CD14-positive monocyte (primary cell): ENCODE measurements at regions not wholly inside any gene's neighbourhood (a gene's known extent, or its start where the extent isn't known, plus 50 kb on each side); places are given as distances from the start of the nearest gene placed in this dataset.
A peak's percentile ranks its signal among the peaks of the same experiment; 100 is the strongest.
"Not testable (repeated sequence)": the region's sequence is repeated elsewhere in the genome, so short reads cannot be mapped to it uniquely, and the experiment has no call there.

Experiments used
- DNase-seq, 3 donors: peaks; one replicate each; pipeline ENCODE4 v3.0.0-alpha.2; 2011 to 2022
- H2AFZ ChIP-seq: 2 replicates; pipeline ENCODE4 v1.6.0; 2012; ENCODE audit warnings: mild to moderate bottlenecking, low read depth, low read length, inconsistent platforms; ENCODE audit not compliant: insufficient read depth, poor library complexity, severe bottlenecking
- H3K27ac ChIP-seq, 2 donors: 1 replicate in 1 of 2; 2 replicates in 1 of 2; pipeline ENCODE4 v1.5.1; 2012 to 2013; ENCODE audit warnings: low read length in 2 of 2, control low read depth in 1 of 2, inconsistent platforms in 1 of 2, low read depth in 1 of 2, mild to moderate bottlenecking in 1 of 2
- H3K27me3 ChIP-seq, 2 donors: one replicate each; pipeline versions ENCODE4 v1.6.0 to v1.6.1; 2011 to 2013; ENCODE audit warnings: low read length in 2 of 2; ENCODE audit not compliant: control insufficient read depth in 2 of 2, insufficient read depth in 2 of 2
- H3K36me3 ChIP-seq, 2 donors: replicated peaks in 1 of 2; 1 replicate in 1 of 2; 2 replicates in 1 of 2; pipeline versions ENCODE4 v1.5.1 to v1.6.1; 2012 to 2013; ENCODE audit warnings: low read length in 2 of 2, control low read depth in 1 of 2, inconsistent platforms in 1 of 2, mild to moderate bottlenecking in 1 of 2; ENCODE audit not compliant: insufficient read depth in 2 of 2, control insufficient read depth in 1 of 2
- H3K4me1 ChIP-seq, 2 donors: 1 replicate in 1 of 2; 2 replicates in 1 of 2; pipeline versions ENCODE4 v1.5.1 to v1.6.1; 2012 to 2013; ENCODE audit warnings: low read length in 2 of 2, control low read depth in 1 of 2, inconsistent platforms in 1 of 2, mild to moderate bottlenecking in 1 of 2, moderate library complexity in 1 of 2; ENCODE audit not compliant: insufficient read depth in 2 of 2, control insufficient read depth in 1 of 2
- H3K4me2 ChIP-seq: replicated peaks from 2 replicates; pipeline ENCODE3; 2012; ENCODE audit warnings: low read length, moderate library complexity, mild to moderate bottlenecking; ENCODE audit not compliant: poor library complexity, severe bottlenecking; ENCODE audit errors: extremely low read depth
- H3K4me3 ChIP-seq, 3 experiments: fragments of 200-600 bp in 1 of 3; sonication (generic) in 1 of 3; replicated peaks in 1 of 3; 1 replicate in 2 of 3; 2 replicates in 1 of 3; pipeline ENCODE4 v1.5.1; 2011 to 2013; ENCODE audit warnings: low read length in 3 of 3, mild to moderate bottlenecking in 3 of 3, control low read depth in 2 of 3, low read depth in 2 of 3, inconsistent platforms in 1 of 3, moderate library complexity in 1 of 3
- H3K79me2 ChIP-seq: 2 replicates; pipeline ENCODE4 v1.6.0; 2012; ENCODE audit warnings: mild to moderate bottlenecking, control low read depth, inconsistent platforms, low read length, moderate library complexity; ENCODE audit not compliant: insufficient read depth
- H3K9ac ChIP-seq: 2 replicates; pipeline ENCODE4 v1.6.0; 2017; ENCODE audit warnings: low read length, mild to moderate bottlenecking; ENCODE audit not compliant: insufficient read depth, poor library complexity, severe bottlenecking
- H3K9me3 ChIP-seq, 2 donors: replicated peaks in 1 of 2; 1 replicate in 1 of 2; 2 replicates in 1 of 2; pipeline versions ENCODE4 v1.5.1 to v1.6.1; 2012 to 2013; ENCODE audit warnings: low read length in 2 of 2, control low read depth in 1 of 2; ENCODE audit not compliant: control insufficient read depth in 1 of 2, insufficient read depth in 1 of 2
- H4K20me1 ChIP-seq: 2 replicates; pipeline ENCODE4 v1.6.0; 2012; ENCODE audit warnings: mild to moderate bottlenecking, low read length, control low read depth, moderate library complexity; ENCODE audit not compliant: insufficient read depth
- H3K27ac Mint-ChIP-seq, 7 donors: one replicate each; pipeline ENCODE4 v1.8.0; 2020; ENCODE audit warnings: mild to moderate bottlenecking in 7 of 7, mixed read lengths in 7 of 7, moderate library complexity in 6 of 7, inconsistent platforms in 2 of 7
- H3K27me3 Mint-ChIP-seq, 3 donors: one replicate each; pipeline ENCODE4 v1.8.0; 2021 to 2022; ENCODE audit warnings: low read depth in 3 of 3, mild to moderate bottlenecking in 3 of 3, mixed read lengths in 3 of 3, moderate library complexity in 3 of 3, inconsistent platforms in 1 of 3
- H3K36me3 Mint-ChIP-seq, 2 donors: one replicate each; pipeline ENCODE4 v1.8.0; 2020; ENCODE audit warnings: mixed read lengths in 2 of 2, inconsistent platforms in 1 of 2, mild to moderate bottlenecking in 1 of 2
- H3K4me1 Mint-ChIP-seq: one replicate; pipeline ENCODE4 v1.8.0; 2020; ENCODE audit warnings: mild to moderate bottlenecking, mixed read lengths
- H3K4me3 Mint-ChIP-seq, 2 donors: one replicate each; pipeline ENCODE4 v1.8.0; 2020; ENCODE audit warnings: mild to moderate bottlenecking in 2 of 2, mixed read lengths in 2 of 2, moderate library complexity in 1 of 2
- H3K9me3 Mint-ChIP-seq, 7 donors: one replicate each; pipeline ENCODE4 v1.8.0; 2020 to 2022; ENCODE audit warnings: mixed read lengths in 7 of 7, mild to moderate bottlenecking in 6 of 7, moderate library complexity in 6 of 7, inconsistent platforms in 2 of 7
- WGBS: methylation state at CpG from one replicate; pipeline ENCODE4 v1.1.5; 2013; ENCODE audit warnings: missing lambda C conversion rate; ENCODE audit not compliant: insufficient coverage; 5-methylcytosine and 5-hydroxymethylcytosine counted together
- intact Hi-C, 2 donors: fragments of 100-400 bp; cut with micrococcal nuclease; formaldehyde crosslinking; loops; one replicate each; pipeline versions ENCODE4 v1.15.0 to v1.15.1; 2023
- TF ChIP-seq, protein P1 (sequence below): fragments of 200-600 bp; IDR thresholded peaks from one replicate; pipeline ENCODE4 v1.8.0; 2022; ENCODE audit warnings: antibody characterized with exemption, mild to moderate bottlenecking

- DNase-seq = no peak
- no peaks in the 10 kb centered on the region for H4K20me1 ChIP-seq
- H3K27me3 ChIP-seq = no peaks in the 10 kb centered on the region
- TF ChIP-seq, protein P1, sequence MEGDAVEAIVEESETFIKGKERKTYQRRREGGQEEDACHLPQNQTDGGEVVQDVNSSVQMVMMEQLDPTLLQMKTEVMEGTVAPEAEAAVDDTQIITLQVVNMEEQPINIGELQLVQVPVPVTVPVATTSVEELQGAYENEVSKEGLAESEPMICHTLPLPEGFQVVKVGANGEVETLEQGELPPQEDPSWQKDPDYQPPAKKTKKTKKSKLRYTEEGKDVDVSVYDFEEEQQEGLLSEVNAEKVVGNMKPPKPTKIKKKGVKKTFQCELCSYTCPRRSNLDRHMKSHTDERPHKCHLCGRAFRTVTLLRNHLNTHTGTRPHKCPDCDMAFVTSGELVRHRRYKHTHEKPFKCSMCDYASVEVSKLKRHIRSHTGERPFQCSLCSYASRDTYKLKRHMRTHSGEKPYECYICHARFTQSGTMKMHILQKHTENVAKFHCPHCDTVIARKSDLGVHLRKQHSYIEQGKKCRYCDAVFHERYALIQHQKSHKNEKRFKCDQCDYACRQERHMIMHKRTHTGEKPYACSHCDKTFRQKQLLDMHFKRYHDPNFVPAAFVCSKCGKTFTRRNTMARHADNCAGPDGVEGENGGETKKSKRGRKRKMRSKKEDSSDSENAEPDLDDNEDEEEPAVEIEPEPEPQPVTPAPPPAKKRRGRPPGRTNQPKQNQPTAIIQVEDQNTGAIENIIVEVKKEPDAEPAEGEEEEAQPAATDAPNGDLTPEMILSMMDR = no peak
- peaks cover 0 to 2% (median 0%) of the 10 kb centered on the region in 3 donors for H3K27me3 Mint-ChIP-seq
- no peaks in the 10 kb centered on the region for H3K36me3 ChIP-seq
- intact Hi-C loops = no loop called here
- H3K4me3 ChIP-seq = no peak overlapping the region
- no peak overlapping the region for H2AFZ ChIP-seq
- no peak overlapping the region for H3K27ac Mint-ChIP-seq
- H3K4me3 Mint-ChIP-seq = no peak overlapping the region
- H3K9me3 ChIP-seq = peaks cover 0 to 7% of the 10 kb centered on the region in 2 donors
- H3K9ac ChIP-seq = no peak overlapping the region
- peaks cover 0 to 4% of the 10 kb centered on the region in 2 donors for H3K36me3 Mint-ChIP-seq
- peaks cover 1% of the 10 kb centered on the region for H3K4me1 Mint-ChIP-seq
- H3K27ac ChIP-seq = no peak overlapping the region
- no peaks in the 10 kb centered on the region for H3K79me2 ChIP-seq
- H3K9me3 Mint-ChIP-seq = peaks cover 8 to 14% (median 9%) of the 10 kb centered on the region in 7 donors
- H3K4me1 ChIP-seq = peaks cover 19 to 21% of the 10 kb centered on the region in 2 donors
- H3K4me2 ChIP-seq = no peak overlapping the region
Measured at GRCh38 chr13:50509167-50509566, 334.3 kb downstream of the DLEU7 start.

GRCh38 chr13:50509771-50510441 lies 333.6 kb downstream of the DLEU7 start:
- intact Hi-C loops = no loop called here
- WGBS = no CpG with 5 or more reads among the region's 2 CpGs
- H3K9me3 ChIP-seq = peaks cover 0 to 7% of the 10 kb centered on the region in 2 donors
- H3K9me3 Mint-ChIP-seq = peaks cover 8 to 13% (median 9%) of the 10 kb centered on the region in 7 donors
- no peak overlapping the region for H3K4me3 Mint-ChIP-seq
- H3K4me1 Mint-ChIP-seq = peaks cover 3% of the 10 kb centered on the region
- TF ChIP-seq, protein P1 = no peak
- H2AFZ ChIP-seq = no peak overlapping the region
- DNase-seq = no peak
- H3K27me3 ChIP-seq = no peaks in the 10 kb centered on the region
- H3K79me2 ChIP-seq = no peaks in the 10 kb centered on the region
- peaks cover 0 to 2% (median 0%) of the 10 kb centered on the region in 3 donors for H3K27me3 Mint-ChIP-seq
- no peak overlapping the region for H3K4me3 ChIP-seq
- H3K4me1 ChIP-seq = peaks cover 19 to 21% of the 10 kb centered on the region in 2 donors
- no peak overlapping the region for H3K27ac ChIP-seq
- no peak overlapping the region for H3K9ac ChIP-seq
- no peak overlapping the region for H3K27ac Mint-ChIP-seq
- no peaks in the 10 kb centered on the region for H3K36me3 ChIP-seq
- peaks cover 0 to 4% of the 10 kb centered on the region in 2 donors for H3K36me3 Mint-ChIP-seq
- H4K20me1 ChIP-seq = no peaks in the 10 kb centered on the region
- H3K4me2 ChIP-seq = no peak overlapping the region

DNA sequence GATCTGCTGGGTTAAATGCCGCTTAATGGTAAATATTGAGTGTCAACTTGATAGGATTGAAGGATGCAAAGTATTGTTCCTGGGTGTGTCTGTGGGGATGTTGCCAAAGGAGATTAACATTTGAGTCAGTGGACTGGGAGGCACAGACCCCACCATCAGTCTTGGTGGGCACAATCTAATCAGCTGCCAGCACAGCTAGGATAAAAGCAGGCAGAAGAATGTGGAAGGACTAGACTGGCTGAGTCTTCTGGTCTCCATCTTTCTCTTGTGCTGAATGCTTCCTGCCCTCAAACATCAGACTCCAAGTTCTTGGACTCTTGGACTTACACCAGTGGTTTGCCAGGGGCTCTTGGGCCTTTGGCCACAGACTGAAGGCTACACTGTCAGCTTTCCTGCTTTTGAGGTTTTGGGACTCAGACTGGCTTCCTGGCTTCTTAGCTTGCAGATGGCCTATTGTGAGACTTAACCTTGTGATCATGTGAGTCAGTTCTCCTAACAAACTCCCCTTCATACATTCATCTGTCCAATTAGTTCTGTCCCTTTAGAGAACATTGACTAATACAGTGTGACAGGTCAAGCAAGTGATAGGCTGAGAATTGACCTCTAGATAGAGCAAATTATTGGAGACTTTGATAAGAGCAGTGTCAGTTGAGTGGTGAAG lies 332.5 kb downstream of the DLEU7 start:
- intact Hi-C loops, H3K4me1 Mint-ChIP-seq, H3K4me3 ChIP-seq, H3K4me2 ChIP-seq, H3K4me3 Mint-ChIP-seq, H3K9me3 ChIP-seq, H3K27ac Mint-ChIP-seq, H4K20me1 ChIP-seq, H3K27me3 ChIP-seq, H3K79me2 ChIP-seq, H3K9ac ChIP-seq, H3K36me3 Mint-ChIP-seq, H3K27me3 Mint-ChIP-seq, H3K36me3 ChIP-seq: not testable (repeated sequence)
- peak overlapping the region; percentile 8 for H2AFZ ChIP-seq
- peaks cover 8 to 11% (median 8%) of the 10 kb centered on the region in 7 donors for H3K9me3 Mint-ChIP-seq
- DNase-seq = peak in 1 of 3 donors; percentile 55
- peaks cover 19 to 21% of the 10 kb centered on the region in 2 donors for H3K4me1 ChIP-seq
- WGBS = 92% methylated on average over 1 of the region's 1 CpG
- peak overlapping the region in 1 of 2 donors; percentile 31 for H3K27ac ChIP-seq
